CD4-positive, alpha-beta T cell treated with Interleukin-15 for 1 hour (primary cell): ENCODE measurements at regions not wholly inside any gene's neighbourhood (a gene's known extent, or its start where the extent isn't known, plus 50 kb on each side); places are given as distances from the start of the nearest gene placed in this dataset.

ENCODE experiments used
- DNase-seq: peaks from one replicate; pipeline ENCODE4 v3.0.0-alpha.2; 2020

- DNase-seq, result no peak
These were observed 336.1 kb upstream of the POU3F2 start for GRCh38 chr6:98498144-98498775.

DNA sequence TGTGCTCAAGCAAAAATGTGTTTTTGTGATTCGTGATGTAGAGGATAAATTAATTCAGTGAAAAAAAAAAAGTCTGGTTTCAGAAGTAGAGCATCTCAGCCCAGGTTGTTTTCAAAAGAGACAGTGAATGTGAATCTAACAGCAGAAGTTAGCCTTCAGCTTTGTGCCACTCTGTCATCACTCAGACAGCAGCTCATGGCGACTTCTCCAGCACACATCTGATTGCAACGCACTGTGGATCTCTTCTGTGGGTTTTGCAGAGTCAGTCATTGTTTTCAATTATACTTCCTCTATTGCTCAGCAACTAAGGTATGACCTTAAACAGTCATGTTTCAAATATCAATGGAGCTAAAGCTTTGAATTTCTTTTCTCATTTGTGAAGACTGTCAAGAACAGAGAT lies 335.5 kb upstream of the POU3F2 start:
- DNase-seq, result no peak

- DNase-seq, result no peak
These were observed 320.2 kb upstream of the POU3F2 start for GRCh38 chr6:98514073-98514720.

DNA sequence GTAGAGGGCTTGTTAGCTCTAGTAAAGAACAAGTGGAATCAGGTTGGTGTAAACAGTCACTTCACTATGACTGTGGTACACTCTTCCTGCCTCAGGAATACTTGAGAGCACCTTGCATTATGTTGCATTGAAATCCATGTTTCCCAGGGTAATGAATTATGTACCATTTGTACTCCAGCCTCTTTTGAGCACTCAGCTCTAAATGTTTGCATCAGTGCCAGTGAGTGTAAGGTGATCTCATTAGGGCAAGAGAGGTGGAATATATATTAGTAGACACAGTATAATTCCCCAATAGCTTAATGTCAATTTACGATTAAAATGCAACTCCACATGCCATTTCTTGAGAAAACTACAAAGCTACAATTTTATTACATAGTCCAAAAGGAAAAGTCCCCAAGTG lies 319.6 kb upstream of the POU3F2 start:
- DNase-seq, result no peak

- no peak for DNase-seq
These were observed 318.2 kb upstream of the POU3F2 start for GRCh38 chr6:98516206-98516605.

GRCh38 chr6:98516866-98517265 lies 317.5 kb upstream of the POU3F2 start:
- DNase-seq, result no peak

GRCh38 chr6:98525860-98526259 lies 308.5 kb upstream of the POU3F2 start:
- DNase-seq, result no peak

- no peak for DNase-seq
These were observed 307.9 kb upstream of the POU3F2 start for GRCh38 chr6:98526465-98526864.

- no peak for DNase-seq
These were observed 305.0 kb upstream of the POU3F2 start for GRCh38 chr6:98529364-98529763.

DNA sequence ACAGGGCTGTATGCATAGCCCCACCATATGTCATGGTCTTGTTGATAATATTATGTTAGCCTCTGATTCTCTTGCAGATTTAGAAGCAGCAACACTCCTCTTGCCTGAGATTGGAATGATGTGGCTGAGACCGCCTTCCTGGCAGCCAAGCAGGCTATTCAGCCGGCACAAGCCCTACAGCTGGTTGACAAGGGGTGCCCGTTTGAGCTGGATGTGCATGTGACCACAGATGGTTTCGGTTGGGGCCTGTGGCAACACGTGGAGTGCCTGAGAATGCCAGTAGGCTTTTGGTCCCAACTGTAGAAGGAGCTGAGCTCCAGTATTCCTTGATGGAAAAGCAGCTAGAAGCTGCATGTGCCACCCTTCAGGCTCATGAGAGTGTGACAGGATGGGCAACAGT lies 303.6 kb upstream of the POU3F2 start:
- no peak for DNase-seq

- no peak for DNase-seq
These were observed 302.4 kb upstream of the POU3F2 start for GRCh38 chr6:98532004-98532403.

GRCh38 chr6:98539741-98540140 lies 294.6 kb upstream of the POU3F2 start:
- DNase-seq, result no peak

DNA sequence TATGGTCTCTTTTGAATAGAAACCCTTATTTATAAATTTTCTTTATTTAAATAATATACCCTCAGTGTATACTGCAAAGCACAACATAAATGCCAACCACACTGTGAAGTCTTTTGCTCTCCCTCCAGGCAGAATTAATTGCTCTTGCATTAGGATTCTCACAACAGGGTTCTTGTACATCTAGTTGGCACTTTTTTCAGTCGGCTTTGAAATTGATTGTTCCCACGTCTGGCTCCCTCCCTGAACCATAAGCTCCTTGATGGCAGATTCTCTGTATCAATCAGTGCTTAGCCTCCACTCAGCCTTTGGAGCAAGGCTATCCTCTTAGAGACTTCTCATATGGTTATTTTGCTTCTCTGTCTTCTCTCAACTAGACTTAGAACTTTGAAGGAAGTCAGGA lies 288.0 kb upstream of the POU3F2 start:
- no peak for DNase-seq

DNA sequence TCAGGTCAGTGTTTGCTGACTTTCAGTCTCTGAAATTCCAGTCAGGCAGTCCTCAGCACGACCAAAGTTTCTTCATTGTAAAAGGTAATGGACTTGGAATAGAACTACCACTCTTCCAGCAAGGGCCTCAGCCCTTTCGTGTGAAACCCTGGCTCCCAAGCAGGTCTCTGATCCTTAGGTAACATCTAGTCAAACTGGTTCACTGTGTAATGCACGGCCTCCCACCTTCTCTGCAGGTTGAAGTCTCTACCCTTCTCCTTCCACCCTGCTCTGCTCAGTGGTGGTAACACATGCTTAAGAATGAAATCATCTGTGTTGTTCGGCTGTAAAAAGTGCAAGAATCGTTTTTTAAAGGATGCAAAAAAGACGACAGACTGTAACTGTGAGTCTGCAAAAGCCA lies 287.2 kb upstream of the POU3F2 start:
- DNase-seq, result no peak

DNA sequence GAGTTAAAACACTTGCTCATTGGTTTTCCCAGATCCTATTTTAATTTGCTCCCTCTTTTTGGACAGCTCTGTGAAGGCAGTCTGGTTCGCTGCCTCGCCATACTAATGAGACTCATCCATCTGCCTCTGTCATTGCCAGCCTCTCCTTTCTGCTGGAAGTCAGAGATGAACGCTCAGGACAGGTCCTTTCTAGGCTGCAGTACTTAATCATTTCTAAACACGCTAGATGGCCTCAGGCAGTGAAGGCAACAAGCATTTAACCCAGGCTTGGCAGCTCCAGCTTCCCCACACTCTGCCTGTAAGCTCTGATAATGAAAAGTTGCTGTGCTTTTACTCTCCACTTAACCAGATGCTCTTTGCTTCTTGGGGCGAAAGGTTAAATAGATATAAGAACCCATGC lies 286.7 kb upstream of the POU3F2 start:
- no peak for DNase-seq

GRCh38 chr6:98548301-98548700 lies 286.1 kb upstream of the POU3F2 start:
- no peak for DNase-seq

- no peak for DNase-seq
These were observed 274.0 kb upstream of the POU3F2 start for GRCh38 chr6:98560418-98560817.

DNA sequence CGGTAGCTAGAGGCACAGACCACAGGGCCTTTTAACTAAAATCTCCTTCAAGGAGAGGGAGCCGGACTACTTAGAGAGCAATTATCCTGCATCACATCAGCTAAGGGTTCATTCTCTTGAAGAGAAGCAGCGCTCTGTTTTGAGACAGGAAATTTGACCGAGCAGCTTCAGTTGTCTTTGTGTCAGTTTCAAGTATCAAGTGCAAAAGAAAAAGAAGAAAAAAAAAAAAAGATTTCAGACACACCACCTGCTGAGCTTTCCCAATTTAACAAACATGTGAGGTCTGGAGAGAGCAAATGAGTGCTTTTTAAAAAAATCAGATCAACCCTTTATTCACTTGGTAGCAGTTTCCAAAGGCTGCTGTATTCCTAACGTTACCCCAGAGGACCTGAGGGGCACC lies 273.5 kb upstream of the POU3F2 start:
- DNase-seq, result no peak

DNA sequence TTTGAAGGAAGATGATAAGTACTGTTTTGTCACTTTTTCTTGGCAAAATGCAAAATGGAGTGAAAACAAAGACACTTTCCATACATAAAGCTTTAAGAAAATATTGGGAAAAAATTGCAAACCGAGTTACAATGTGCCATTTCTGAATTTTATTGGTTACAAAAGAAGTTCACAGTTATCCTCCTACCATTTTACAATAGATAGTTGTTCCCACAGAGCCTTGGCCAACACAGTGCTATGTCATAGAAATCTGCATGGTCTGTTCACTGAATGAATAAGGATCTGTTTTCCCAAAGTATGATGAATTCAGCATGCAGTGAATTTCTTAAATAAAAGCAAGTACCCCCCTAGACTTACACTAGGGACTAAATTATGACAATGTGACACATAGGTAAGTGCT lies 268.2 kb upstream of the POU3F2 start:
- DNase-seq, result no peak

DNA sequence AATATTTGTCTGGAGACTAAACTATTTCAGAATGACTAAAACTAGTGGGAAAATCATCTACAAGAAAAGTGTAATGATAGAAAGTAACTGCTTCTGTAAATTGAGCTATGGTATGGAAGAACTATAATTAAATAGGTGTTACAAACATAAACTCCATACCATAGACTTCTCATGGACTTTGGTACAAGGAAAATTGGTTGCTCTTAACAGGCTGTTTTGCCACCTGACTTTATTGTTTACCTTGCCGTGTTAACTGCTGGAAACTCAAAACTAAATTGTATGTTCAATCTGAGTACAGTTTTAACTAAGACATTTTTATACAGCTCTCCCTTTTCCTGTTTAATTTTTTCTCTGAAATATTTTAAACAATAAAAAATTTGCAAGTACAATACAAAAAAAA lies 261.8 kb upstream of the POU3F2 start:
- DNase-seq, result no peak

- no peak for DNase-seq
These were observed 259.4 kb upstream of the POU3F2 start for GRCh38 chr6:98574984-98575383.

GRCh38 chr6:98576791-98577190 lies 257.6 kb upstream of the POU3F2 start:
- DNase-seq, result no peak

DNA sequence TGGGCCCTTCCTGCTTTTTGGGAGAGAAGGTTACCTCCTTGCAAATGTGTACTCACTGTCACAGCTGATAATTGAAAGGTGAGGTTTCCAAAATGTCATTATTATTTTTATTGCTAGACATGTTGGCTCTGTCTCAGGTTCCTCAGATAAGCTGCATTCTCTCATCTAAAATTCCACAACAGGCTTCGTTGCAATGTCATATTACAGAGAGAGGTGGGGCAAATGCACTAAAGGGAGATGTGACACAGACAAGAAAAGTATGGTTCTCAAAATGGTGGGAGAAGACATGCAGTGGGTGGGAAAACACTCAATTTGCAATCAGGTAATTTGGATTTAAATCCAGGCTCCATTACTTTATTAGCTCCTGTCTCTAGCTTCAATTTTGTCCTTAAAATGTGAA lies 256.4 kb upstream of the POU3F2 start:
- DNase-seq, result no peak

DNA sequence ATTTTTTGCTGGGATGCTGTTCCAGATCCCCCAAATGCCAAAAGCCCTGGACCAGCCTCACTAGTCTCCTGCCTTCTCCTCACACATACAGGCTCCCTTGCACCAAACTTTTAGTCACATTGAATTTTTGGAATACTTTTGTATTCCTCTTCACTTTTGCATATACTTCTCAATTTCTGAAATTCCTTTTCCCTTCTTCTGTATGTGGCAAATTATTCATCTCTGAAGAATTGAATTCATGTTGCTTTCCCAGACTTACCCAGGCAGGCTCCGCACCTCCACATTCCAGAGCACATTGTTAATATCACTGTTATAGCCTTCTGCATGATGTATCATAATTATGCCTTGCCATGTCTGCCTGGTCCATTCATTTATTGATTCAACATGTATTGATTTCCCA lies 255.3 kb upstream of the POU3F2 start:
- DNase-seq, result no peak

DNA sequence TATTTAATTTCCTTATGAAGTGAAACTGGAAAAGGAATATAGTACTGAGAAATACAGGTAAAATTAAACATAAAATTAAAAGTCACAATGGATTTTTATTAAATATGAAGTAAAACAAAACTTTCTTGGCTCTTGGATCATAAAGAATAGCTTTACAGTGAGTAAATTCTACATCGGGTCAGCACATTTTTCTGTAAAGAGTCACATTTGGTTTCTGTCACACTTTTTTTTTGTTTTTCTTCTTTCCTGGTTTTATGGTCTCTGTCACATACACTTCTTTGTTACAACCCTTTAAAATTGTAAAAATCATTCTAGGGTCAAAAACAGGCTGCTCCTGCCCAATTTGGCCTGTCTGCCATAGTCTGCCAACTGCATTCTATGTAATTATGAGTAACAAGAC lies 254.4 kb upstream of the POU3F2 start:
- DNase-seq, result no peak
